HCT116 (cell line): ENCODE measurements at regions not wholly inside any gene's neighbourhood (a gene's known extent, or its start where the extent isn't known, plus 50 kb on each side); places are given as distances from the start of the nearest gene placed in this dataset.

Experiments
- ATAC-seq: fragments of 200-7000 bp; cut with Tn5 transposase; 2 replicates; pipeline ENCODE4 v1.9.1; 2020; ENCODE audit warnings: mild to moderate bottlenecking, moderate library complexity
- BruUV-seq: library from RNA; stranded (reverse); fragments of 400-500 nt; replicated peaks from 2 replicates; lab custom pipeline; 2021; lab: Mats Ljungman, UMichigan
- CTCF ChIA-PET: fragments of 300-600 bp; sonication (Branson Sonifier 250); formaldehyde crosslinking; loops from one replicate; lab custom pipeline; 2021; ENCODE audit warnings: antibody characterized with exemption; lab: Charles Lee
- POLR2A ChIA-PET: fragments of 300-600, 350-600 bp; sonication (Branson Sonifier 250); formaldehyde crosslinking; loops from one replicate; lab custom pipeline; 2021; ENCODE audit warnings: antibody characterized with exemption; lab: Charles Lee
- RAD21 ChIA-PET, 2 experiments: fragments of 300-600 bp; sonication (Branson Sonifier 250); formaldehyde crosslinking; loops; one replicate each; lab custom pipeline; 2023; ENCODE audit warnings: low total read pairs in 2 of 2; ENCODE audit not compliant: uncharacterized antibody in 2 of 2, unreplicated experiment in 2 of 2, low non-redundant PET in 1 of 2; lab: Charles Lee
- DNase-seq: peaks from one replicate; pipeline ENCODE4 v3.0.0-alpha.2; 2010; ENCODE audit warnings: low read depth, low spot score
- H2AFZ ChIP-seq: fragments of 200-600 bp; shearing (Covaris generic), sonication (generic); 2 replicates; pipeline ENCODE4 v1.6.1; 2017; ENCODE audit warnings: low read depth, mixed run types, mixed read lengths, antibody characterized with exemption, low read length; ENCODE audit not compliant: poor library complexity, severe bottlenecking
- H3K27ac ChIP-seq: 2 replicates; pipeline ENCODE4 v1.5.1; 2012; ENCODE audit warnings: low read depth, low read length
- H3K27me3 ChIP-seq: fragments of 200-600 bp; sonication (generic); 2 replicates; pipeline ENCODE4 v1.6.1; 2016; ENCODE audit warnings: mixed run types, low read length, mixed read lengths; ENCODE audit not compliant: insufficient read depth
- H3K36me3 ChIP-seq, 2 experiments: fragments of 200-500 bp in 1 of 2; fragments of 200-600 bp in 1 of 2; sonication (Bioruptor generic) in 1 of 2; sonication (generic) in 1 of 2; 2 replicates each; pipeline versions ENCODE4 v1.5.1 to v1.6.1; 2014 to 2016; ENCODE audit warnings: low read length in 2 of 2, inconsistent platforms in 1 of 2, mixed read lengths in 1 of 2, mixed run types in 1 of 2; ENCODE audit not compliant: insufficient read depth in 2 of 2, control insufficient read depth in 1 of 2
- H3K4me1 ChIP-seq, 2 experiments: fragments of 200-600 bp in 1 of 2; sonication (generic) in 1 of 2; 2 replicates each; pipeline versions ENCODE4 v1.5.1 to v1.6.1; 2012 to 2017; ENCODE audit warnings: low read length in 2 of 2, inconsistent platforms in 1 of 2, mild to moderate bottlenecking in 1 of 2, mixed read lengths in 1 of 2, mixed run types in 1 of 2, moderate library complexity in 1 of 2; ENCODE audit not compliant: insufficient read depth in 2 of 2, control insufficient read depth in 1 of 2
- H3K4me2 ChIP-seq: fragments of 200-600 bp; sonication (generic); 2 replicates; pipeline ENCODE4 v1.6.1; 2017; ENCODE audit warnings: mixed run types, low read length, mixed read lengths
- H3K4me3 ChIP-seq, 2 experiments: fragments of 200-600 bp in 1 of 2; sonication (generic) in 1 of 2; replicated peaks in 1 of 2; 2 replicates each; pipeline ENCODE4 v1.5.1; 2011 to 2016; ENCODE audit warnings: low read length in 2 of 2, control low read depth in 1 of 2, low read depth in 1 of 2, mild to moderate bottlenecking in 1 of 2, mixed read lengths in 1 of 2, mixed run types in 1 of 2
- H3K79me2 ChIP-seq: fragments of 200-600 bp; sonication (generic); 2 replicates; pipeline ENCODE4 v1.6.1; 2017; ENCODE audit warnings: mild to moderate bottlenecking, mixed run types, low read length, moderate library complexity, mixed read lengths; ENCODE audit not compliant: insufficient read depth
- H3K9ac ChIP-seq: fragments of 200-600 bp; sonication (generic); 2 replicates; pipeline ENCODE4 v1.6.1; 2016; ENCODE audit warnings: low read length, mixed read lengths
- H3K9me2 ChIP-seq: fragments of 200-600 bp; sonication (generic), shearing (Covaris generic); 2 replicates; pipeline ENCODE4 v1.6.1; 2017; ENCODE audit warnings: mixed run types, mild to moderate bottlenecking, moderate library complexity; ENCODE audit not compliant: insufficient read depth
- H3K9me3 ChIP-seq, 2 experiments: fragments of 200-500 bp in 1 of 2; fragments of 200-600 bp in 1 of 2; sonication (Bioruptor generic) in 1 of 2; sonication (generic) in 1 of 2; 2 replicates each; pipeline ENCODE4 v1.6.1; 2014 to 2017; ENCODE audit warnings: low read length in 2 of 2, mixed read lengths in 2 of 2, inconsistent platforms in 1 of 2, low read depth in 1 of 2, mild to moderate bottlenecking in 1 of 2, mixed run types in 1 of 2, moderate library complexity in 1 of 2; ENCODE audit not compliant: control insufficient read depth in 1 of 2, insufficient read depth in 1 of 2
- H4K20me1 ChIP-seq: fragments of 200-600 bp; sonication (generic), shearing (Covaris generic); 2 replicates; pipeline ENCODE4 v1.6.1; 2017; ENCODE audit warnings: mixed run types, mild to moderate bottlenecking, moderate library complexity; ENCODE audit not compliant: insufficient read depth
- CBX3 ChIP-seq: IDR thresholded peaks from 2 replicates; pipeline ENCODE4 v1.6.1; 2012; ENCODE audit warnings: low read depth
- CEBPB ChIP-seq: IDR thresholded peaks from 2 replicates; pipeline ENCODE4 v1.6.1; 2012; ENCODE audit warnings: low read depth
- EGR1 ChIP-seq: IDR thresholded peaks from 2 replicates; pipeline ENCODE4 v1.6.1; 2012; ENCODE audit warnings: low read depth
- ELF1 ChIP-seq: IDR thresholded peaks from 2 replicates; pipeline ENCODE4 v1.6.1; 2012; ENCODE audit warnings: low read depth, borderline replicate concordance
- EZH2 ChIP-seq: fragments of 200-600 bp; sonication (generic); IDR thresholded peaks from 2 replicates; pipeline ENCODE4 v1.6.1; 2017; ENCODE audit warnings: antibody characterized with exemption, mixed run types
- EZH2phosphoT487 ChIP-seq: fragments of 200-600 bp; IDR thresholded peaks from 2 replicates; pipeline ENCODE4 v1.6.1; 2018; ENCODE audit warnings: antibody characterized with exemption, borderline replicate concordance
- JUND ChIP-seq: IDR thresholded peaks from 2 replicates; pipeline ENCODE4 v1.6.1; 2012
- POLR2AphosphoS5 ChIP-seq: IDR thresholded peaks from 2 replicates; pipeline ENCODE4 v1.6.1; 2011; ENCODE audit warnings: mild to moderate bottlenecking, low read depth, low read length, moderate library complexity
- RAD21 ChIP-seq: IDR thresholded peaks from 2 replicates; pipeline ENCODE4 v1.6.1; 2012; ENCODE audit warnings: low read depth, mild to moderate bottlenecking
- SP1 ChIP-seq: IDR thresholded peaks from 2 replicates; pipeline ENCODE4 v1.6.1; 2012; ENCODE audit warnings: low read depth
- SRF ChIP-seq: IDR thresholded peaks from 2 replicates; pipeline ENCODE4 v1.6.1; 2012; ENCODE audit warnings: low read depth
- TCF7L2 ChIP-seq: IDR thresholded peaks from 2 replicates; pipeline ENCODE4 v1.7.0; 2011; ENCODE audit warnings: borderline replicate concordance, inconsistent platforms; ENCODE audit not compliant: insufficient read depth, insufficient read length; ENCODE audit errors: extremely low read depth
- ZNF274 ChIP-seq: fragments of 200-500 bp; sonication (Bioruptor generic); IDR thresholded peaks from 2 replicates; pipeline ENCODE4 v1.6.1; 2014; ENCODE audit warnings: mild to moderate bottlenecking, low read depth, low read length, inconsistent platforms
- intact Hi-C: fragments of 100-400 bp; cut with micrococcal nuclease; formaldehyde crosslinking; loops from 2 replicates; pipeline ENCODE4 v1.10.0; 2022
- TF ChIP-seq, protein P1 (sequence below), 3 experiments: fragments of 200-600 bp in 1 of 3; sonication (generic) in 1 of 3; IDR thresholded peaks in 2 of 3; conservative IDR thresholded peaks in 1 of 3; 2 replicates each; pipeline ENCODE4 v1.5.1; 2012 to 2017; ENCODE audit warnings: low read depth in 2 of 3, low read length in 2 of 3, antibody characterized with exemption in 1 of 3, borderline replicate concordance in 1 of 3, control low read depth in 1 of 3, mild to moderate bottlenecking in 1 of 3, mixed read lengths in 1 of 3, mixed run types in 1 of 3, moderate library complexity in 1 of 3; ENCODE audit not compliant: insufficient read depth in 1 of 3
- TF ChIP-seq, protein P2 (sequence below): IDR thresholded peaks from 2 replicates; pipeline ENCODE4 v1.6.1; 2012

DNA sequence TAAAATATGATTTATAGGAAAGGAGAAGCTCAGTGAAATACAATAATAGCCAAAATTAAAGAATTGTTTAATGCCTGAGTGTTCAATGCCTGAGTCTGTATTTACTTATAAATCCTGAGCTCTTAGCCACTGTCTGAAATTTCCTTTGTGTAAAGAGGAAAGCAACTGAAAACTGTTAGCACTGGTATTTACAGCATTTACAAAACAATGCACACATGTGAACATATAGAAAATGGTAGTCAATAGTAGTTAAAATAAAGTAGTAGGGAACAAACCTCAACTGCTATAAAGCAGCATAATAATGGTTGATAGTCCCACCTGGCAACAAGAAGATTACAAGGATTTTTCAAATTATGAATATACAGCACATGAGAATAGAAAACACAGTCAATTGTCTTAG lies 1137.1 kb upstream of the ATXN8OS start:
- no peaks in the 10 kb centered on the region for H3K79me2 ChIP-seq
- no peaks in the 10 kb centered on the region for H3K36me3 ChIP-seq
- TF ChIP-seq ELF1 = no peak
- no peak for TF ChIP-seq SRF
- no peak for TF ChIP-seq JUND
- no peak for TF ChIP-seq TCF7L2
- TF ChIP-seq, protein P1, sequence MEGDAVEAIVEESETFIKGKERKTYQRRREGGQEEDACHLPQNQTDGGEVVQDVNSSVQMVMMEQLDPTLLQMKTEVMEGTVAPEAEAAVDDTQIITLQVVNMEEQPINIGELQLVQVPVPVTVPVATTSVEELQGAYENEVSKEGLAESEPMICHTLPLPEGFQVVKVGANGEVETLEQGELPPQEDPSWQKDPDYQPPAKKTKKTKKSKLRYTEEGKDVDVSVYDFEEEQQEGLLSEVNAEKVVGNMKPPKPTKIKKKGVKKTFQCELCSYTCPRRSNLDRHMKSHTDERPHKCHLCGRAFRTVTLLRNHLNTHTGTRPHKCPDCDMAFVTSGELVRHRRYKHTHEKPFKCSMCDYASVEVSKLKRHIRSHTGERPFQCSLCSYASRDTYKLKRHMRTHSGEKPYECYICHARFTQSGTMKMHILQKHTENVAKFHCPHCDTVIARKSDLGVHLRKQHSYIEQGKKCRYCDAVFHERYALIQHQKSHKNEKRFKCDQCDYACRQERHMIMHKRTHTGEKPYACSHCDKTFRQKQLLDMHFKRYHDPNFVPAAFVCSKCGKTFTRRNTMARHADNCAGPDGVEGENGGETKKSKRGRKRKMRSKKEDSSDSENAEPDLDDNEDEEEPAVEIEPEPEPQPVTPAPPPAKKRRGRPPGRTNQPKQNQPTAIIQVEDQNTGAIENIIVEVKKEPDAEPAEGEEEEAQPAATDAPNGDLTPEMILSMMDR (IDR thresholded peaks at IDR 0.05 in 2 of 3, conservative IDR thresholded peaks at IDR 0.05 in 1 of 3; ENCODE audit: borderline replicate concordance in 1 of 3, insufficient read depth in 1 of 3, low read depth in 2 of 3, low read length in 2 of 3) = no peak
- TF ChIP-seq RAD21 = no peak
- TF ChIP-seq, all 23 proteins: peak for 0
- BruUV-seq = no TSS peak
- H3K4me2 ChIP-seq = no peak overlapping the region
- no peak for DNase-seq
- ChIA-PET RAD21 (no interaction called here), CTCF (no interaction called here), POLR2A (no interaction called here)
- H3K4me1 ChIP-seq = no peaks in the 10 kb centered on the region
- intact Hi-C loops = no loop called here
- no peaks in the 10 kb centered on the region for H3K9me2 ChIP-seq
- no peak for ATAC-seq
- H3K27ac ChIP-seq = no peak overlapping the region
- no peak overlapping the region for H3K9ac ChIP-seq
- H3K4me3 ChIP-seq = no peak overlapping the region
- H4K20me1 ChIP-seq = no peaks in the 10 kb centered on the region
- H3K9me3 ChIP-seq = no peaks in the 10 kb centered on the region
- no peak overlapping the region for H2AFZ ChIP-seq
- no peaks in the 10 kb centered on the region for H3K27me3 ChIP-seq

DNA sequence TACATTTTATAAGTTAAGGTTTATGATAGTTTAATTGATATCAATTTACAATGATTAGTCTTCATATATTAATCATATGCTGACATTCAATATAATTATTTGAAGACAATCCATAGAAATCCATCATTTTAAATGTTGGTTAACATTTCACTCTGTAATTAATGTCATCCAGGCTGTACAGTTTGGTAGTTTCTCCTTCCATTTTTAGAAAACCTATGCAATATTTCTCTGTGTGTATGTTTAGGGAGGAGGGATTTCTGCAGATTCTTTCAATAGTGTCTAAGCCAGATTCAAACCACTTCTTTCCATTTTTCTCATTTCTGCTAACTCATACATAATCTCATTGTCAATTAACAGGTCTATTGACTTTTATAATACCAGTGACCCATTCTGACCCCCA lies 1159.0 kb upstream of the ATXN8OS start:
- Histone ChIP-seq H3K9me3 (peaks cover 0 to 4% of the 10 kb centered on the region in 2 experiments; a peak in 1 of 4 replicates), H2AFZ (no peak overlapping the region), H3K9ac (no peak overlapping the region), H4K20me1 (no peaks in the 10 kb centered on the region), H3K27me3 (no peaks in the 10 kb centered on the region), H3K4me2 (no peak overlapping the region), H3K36me3 (no peaks in the 10 kb centered on the region), H3K4me3 (no peak overlapping the region), H3K79me2 (no peaks in the 10 kb centered on the region), H3K4me1 (no peaks in the 10 kb centered on the region), H3K27ac (no peak overlapping the region), H3K9me2 (no peaks in the 10 kb centered on the region)
- DNase-seq (no peak), ATAC-seq (no peak)
- intact Hi-C loops = no loop called here
- RAD21 ChIA-PET = no interaction called here
- CTCF ChIA-PET = no interaction called here
- POLR2A ChIA-PET = no interaction called here
- BruUV-seq = no TSS peak
- TF ChIP-seq, protein P1 (IDR thresholded peaks at IDR 0.05 in 2 of 3, conservative IDR thresholded peaks at IDR 0.05 in 1 of 3; ENCODE audit: borderline replicate concordance in 1 of 3, insufficient read depth in 1 of 3, low read depth in 2 of 3, low read length in 2 of 3) = no peak
- TF ChIP-seq ZNF274 (no peak), EZH2 (no peak), SP1 (no peak), JUND (no peak), EGR1 (no peak), POLR2AphosphoS5 (no peak), EZH2phosphoT487 (no peak), RAD21 (no peak), CBX3 (no peak), CEBPB (no peak)
- TF ChIP-seq, protein P2, sequence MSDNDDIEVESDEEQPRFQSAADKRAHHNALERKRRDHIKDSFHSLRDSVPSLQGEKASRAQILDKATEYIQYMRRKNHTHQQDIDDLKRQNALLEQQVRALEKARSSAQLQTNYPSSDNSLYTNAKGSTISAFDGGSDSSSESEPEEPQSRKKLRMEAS = no peak
